ENCODE measurements at regions not wholly inside any gene's neighbourhood (a gene's known extent, or its start where the extent isn't known, plus 50 kb on each side); places are given as distances from the start of the nearest gene placed in this dataset.

- no peak for TF ChIP-seq CTCF (IDR thresholded peaks at IDR 0.05)
- no peak for TF ChIP-seq POLR2A (IDR thresholded peaks at IDR 0.05)
These were observed 100.3 kb downstream of the ZNF280B start for GRCh38 chr22:22408269-22408668.

All from right lobe of liver (tissue), 4 donors.